NCI-H1105 (cell line): ENCODE measurements at regions not wholly inside any gene's neighbourhood (a gene's known extent, or its start where the extent isn't known, plus 50 kb on each side); places are given as distances from the start of the nearest gene placed in this dataset.
"Not testable (repeated sequence)": the region's sequence is repeated elsewhere in the genome, so short reads cannot be mapped to it uniquely, and the experiment has no call there.

Source experiments
- DNase-seq: peaks from one replicate; lab custom pipeline; 2025; lab: John Stamatoyannopoulos, UW

DNA sequence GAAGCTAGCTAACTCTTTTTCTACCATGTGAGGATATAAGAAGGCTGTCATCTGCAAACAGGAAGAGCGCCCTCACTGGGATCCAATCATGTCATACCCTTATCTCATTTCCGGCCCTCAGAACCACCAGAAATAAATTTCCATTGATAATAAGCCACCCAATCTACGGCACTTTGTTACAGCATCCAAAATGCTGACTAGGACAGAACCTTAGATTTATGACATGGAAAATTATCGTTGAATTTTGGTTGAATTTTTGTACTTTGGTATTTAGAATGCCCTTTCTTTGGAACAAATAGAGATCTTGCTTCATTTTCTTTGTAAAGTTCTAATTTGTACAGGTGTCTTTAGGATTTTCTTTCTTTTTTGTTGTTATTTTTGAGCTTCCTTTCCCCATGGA, 53.3 kb upstream of the CYLC2 start:
- DNase-seq: no peak

DNA sequence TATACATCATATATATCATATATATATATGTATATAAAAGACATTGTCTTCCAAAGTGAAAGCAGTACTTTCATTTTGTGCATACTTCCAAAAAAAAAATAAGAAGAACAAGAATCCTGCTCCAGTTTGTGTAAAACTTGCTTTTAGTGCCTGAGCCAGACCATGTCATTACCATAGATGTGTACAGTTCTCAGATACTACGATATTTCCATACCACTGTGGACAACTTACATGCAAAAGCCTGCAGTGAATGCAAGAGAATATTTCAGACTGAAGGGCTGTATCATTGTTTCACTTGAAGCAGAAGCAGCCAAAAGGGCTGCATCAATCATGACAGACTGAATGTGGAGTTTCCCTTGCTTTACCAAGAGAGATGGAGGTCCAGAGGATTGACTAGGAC, 72.6 kb upstream of the CYLC2 start:
- DNase-seq: no peak

DNA sequence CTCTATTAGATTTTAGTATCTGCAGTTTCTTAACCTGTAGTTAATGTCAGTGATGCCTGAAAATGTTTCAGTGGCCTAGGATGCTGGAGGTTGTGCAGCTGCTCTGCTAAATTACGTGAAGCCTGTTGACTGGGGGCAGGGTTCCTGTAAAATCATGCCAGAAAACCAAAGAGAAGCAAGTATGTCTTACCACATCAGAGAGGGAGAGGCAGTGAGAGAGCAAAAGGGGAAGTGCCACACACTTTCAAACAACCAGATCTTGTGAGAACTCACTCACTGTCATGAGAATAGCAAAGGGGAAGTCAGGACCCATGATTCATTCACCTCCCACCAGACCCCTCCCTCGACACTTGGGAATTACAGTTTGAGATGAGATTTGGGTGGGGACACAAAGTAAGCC, 83.9 kb upstream of the CYLC2 start:
- no peak for DNase-seq

DNA sequence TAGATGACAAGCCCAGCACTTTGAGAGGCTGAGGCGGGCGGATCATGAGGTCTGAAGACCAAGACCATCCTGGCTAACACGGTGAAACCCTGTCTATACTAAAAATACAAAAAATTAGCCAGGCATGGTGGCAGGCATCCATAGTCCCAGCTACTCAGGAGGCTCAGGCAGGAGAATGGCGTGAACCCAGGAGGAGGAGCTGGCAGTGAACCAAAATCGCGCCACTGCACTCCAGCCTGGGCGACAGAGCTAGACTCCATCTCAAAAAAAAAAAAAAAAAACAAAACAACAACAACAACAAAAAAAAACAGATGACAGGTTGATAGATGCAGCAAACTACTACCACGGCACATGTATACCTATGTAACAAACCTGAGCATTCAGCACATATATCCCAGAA, 89.3 kb upstream of the CYLC2 start:
- DNase-seq: not testable (repeated sequence)

DNA sequence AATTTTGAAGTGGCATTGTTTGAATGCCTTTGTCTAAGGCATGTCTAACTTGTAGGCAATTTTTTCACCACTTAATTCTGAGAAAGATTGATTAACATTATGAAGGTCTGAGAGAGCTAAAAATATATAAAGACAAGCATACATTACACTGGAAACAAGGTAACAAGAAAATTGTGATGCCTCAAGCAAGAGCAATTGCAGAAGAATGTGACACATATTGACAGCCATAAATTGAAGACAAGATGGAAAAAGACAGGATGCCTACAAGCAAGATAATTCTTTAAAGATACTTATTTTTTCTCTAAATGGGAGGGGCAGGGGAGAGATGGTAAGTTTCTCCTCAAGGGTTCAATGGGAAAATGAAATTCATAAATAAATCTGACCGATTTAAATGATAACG, 103.1 kb upstream of the CYLC2 start:
- no peak for DNase-seq

DNA sequence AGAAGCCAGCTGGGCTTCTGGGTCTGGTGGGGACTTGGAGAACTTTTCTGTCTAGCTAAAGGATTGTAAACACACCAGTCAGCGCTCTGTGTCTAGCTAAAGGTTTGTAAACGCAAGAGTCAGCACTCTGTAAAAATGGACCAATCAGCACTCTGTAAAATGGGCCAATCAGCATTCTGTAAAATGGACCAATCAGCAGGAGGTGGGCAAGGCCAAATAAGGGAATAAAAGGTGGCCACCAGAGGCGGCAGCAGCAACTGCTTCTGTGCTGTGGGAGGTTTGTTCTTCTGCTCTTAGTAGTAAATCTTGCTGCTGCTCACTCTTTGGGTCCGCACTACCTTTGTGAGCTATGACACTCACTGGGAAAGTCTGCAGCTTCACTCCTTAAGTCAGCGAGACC, 106.4 kb upstream of the CYLC2 start:
- DNase-seq: not testable (repeated sequence)

DNA sequence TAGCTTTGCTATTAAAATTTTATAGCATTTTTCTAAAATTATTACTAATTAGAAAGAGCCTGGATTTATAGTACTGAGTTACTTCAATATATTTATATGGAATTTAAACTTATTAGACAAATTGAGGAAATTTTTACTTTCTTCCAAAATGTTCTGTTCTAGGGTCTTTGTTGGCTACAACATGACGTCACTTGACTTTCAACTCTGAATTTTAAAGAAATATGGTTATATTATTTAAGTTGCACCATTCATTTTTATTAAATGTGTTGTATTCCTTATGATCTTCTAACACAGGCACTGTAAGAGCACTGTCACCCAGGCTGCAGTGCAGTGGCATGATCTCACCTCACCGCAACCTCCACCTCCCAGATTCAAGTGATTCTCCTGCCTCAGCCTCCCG, 119.4 kb upstream of the CYLC2 start:
- DNase-seq: no peak

DNA sequence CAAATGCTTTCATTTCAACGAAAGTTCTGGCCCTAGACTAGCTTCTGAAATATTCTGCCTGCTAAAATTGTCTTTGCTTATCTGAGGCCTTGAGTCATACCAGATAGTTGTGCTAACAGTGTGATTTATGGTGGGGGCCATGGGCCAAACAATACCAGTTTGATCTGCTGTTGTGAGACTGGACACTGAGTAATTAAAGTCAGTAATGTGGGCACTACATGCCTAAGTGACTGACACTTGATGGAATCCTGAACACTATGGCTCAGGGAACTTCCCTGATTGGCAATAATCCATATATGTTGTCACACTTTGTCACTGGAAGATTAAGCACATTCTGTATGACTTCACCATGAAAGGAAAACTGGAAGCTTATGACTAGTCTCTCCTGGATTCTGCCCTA, 127.6 kb upstream of the CYLC2 start:
- no peak for DNase-seq

DNA sequence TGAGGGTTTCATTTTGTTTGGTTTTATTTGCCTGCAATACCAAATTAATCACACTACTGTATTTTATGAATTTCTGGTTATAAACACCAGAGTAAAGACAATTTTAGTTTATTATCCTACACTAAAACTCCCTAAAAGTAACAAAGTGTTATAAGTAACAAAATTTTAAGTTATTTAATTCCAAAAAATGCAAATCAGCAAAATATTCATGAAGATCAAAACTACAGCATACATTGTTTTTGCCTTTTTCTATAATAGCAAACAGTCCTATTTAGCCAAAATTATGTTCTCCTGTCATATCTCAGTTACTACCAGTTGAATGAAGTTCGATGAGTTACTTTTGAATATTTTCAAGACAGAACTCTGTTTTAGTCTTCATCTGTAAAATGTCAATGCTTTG, 132.7 kb upstream of the CYLC2 start:
- DNase-seq: no peak

DNA sequence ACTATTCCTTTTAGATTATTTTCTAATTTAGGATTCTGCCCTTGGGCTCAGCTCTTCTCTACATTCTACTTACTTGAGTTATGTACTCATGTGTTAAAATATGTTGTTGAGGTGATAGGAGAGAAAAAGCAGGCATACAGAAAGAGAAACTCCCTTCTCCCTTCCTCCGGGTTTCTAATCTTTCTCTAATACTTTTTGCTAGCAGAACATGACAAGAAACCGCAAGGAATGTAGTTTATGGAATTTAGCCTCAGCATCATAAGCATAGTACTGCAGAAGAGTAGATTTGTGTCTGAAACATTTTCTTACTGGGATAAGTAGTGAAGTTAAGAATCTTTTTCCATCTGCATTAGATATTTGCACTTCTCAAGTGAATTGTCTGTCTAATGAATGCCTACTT, 139.5 kb upstream of the CYLC2 start:
- DNase-seq: no peak

DNA sequence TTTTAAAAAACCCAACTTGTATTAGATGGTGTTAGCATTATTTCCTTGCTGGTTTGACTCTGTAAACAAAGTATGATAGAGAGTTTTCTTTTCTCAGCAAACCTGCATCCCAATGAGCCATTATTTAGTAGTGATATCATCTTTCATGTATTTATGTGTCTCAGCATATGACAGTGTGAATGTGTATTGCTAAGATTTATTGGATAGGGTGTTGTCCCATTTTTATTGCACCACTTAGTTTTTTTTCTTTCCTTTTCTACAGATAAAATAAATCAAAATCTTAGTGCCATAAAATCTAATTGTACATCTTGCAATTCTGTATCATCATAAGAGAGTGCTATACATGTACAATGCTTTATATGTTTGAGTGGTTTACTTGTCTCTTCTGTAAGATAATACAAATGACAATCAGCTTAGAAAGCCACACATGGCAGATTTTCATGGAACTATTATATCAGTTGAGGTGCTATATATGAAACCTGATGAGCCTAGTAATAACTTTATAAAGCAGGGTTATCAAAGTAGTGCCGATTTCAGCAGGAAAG, 149.2 kb upstream of the CYLC2 start:
- DNase-seq: no peak

DNA sequence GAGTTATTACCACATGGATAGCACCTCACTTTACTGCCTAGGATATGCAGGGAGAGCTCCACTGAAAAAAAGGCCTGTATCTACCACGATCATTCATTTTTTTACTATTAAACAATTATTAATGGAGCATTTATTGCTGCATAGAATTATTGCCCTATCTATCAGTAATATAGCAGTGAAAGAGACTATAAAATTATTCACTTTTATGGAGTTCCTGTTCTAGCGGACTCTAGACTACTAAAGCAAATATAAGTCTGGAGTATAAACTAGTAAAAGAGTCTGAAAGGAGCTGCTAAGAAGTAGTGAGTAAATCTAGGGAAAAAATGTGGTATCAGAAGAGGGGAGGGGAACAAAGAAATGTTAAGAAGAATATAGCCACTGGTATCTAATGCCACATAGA, 150.4 kb upstream of the CYLC2 start:
- no peak for DNase-seq

DNA sequence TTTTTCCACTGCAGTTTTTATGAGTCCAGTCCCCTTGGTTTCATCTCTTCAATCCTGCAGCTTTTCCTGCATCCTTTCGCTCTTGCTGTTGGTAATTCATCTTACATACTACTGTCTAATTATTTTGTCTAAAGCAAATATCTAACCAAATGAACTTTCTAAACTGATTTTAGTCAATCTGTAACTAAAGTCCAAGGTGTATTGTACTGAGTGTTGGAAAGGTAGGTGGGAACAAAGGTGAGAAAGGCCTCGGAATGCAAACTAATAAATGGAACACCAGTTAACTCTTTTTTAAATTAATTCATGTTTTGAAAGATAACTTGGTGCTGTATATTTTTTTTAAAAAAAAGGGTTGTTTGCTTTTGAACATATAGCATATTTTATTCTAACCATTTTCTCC, 152.7 kb upstream of the CYLC2 start:
- no peak for DNase-seq

DNA sequence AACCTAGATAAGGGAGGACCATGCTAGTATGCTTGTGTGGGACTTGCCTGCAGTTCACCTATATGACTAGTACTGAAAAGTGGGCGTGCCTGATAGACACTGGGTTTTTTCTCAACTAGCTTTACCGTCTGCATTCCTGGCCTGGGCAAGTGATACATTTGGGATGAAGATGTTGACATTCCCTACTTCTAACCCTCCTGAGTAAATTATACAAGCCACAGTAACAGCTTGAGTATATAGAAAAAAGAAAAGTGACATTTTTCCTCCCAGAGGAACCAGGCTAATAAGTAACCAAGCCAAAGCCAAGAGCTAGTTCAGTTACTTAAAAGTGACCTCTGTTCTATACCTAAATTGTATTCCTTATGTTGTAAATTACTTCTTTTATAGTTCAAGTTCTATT, 153.8 kb upstream of the CYLC2 start:
- DNase-seq: no peak

DNA sequence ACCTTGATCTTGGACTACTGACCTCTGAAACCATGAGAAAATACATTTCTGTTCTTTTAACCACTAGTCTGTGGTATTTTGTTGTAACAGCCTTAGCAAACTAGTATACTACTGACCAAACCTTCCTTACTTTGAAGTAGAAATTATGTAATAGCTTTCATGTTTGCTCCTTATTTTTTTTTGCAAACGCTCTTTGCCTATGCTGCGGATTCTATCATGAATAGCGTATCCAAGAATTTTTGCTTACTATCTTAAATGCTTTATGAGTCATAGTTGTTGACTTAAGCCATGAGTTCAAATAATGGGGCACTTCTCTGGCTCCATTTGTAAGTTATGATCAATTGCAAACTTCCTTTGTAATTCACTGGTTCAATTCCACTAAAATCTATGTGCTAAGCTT, 154.8 kb upstream of the CYLC2 start:
- no peak for DNase-seq

DNA sequence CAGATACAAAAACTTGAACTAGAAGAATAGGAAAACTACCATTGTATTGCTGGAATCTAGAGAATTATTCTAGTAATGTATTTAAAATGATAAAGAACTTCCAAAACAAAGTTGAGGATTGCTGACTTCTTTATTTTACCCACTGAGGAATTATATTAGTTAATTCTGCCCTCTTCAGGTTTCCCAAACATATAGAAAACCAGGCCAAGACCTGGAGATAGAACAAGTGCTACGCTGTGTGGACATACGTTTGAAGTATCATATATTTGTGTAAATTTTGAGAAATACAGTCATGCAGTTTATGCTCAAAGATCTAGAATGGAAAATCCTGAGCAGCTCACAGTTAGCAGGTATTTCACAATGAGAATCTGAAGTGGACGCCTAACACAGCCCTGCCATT, 162.3 kb upstream of the CYLC2 start:
- DNase-seq: no peak

DNA sequence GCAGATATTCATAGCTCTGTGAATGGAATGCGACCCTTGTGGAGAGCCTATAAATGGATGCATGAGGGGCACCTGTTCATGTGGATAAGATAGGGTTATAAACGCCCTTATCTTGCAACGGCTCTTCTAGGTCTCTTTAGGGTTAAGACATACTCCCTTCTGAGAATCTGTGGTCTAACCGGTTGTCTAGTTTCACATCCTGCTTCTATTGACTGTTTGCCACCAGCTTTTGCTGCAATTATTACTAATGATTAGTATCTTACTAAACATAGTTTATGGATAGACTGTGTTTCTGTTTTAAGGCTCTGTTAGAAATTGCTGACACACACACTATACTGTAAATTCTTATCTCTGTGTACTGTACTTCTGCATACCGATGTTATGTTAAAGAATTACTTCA, 198.9 kb upstream of the CYLC2 start:
- DNase-seq: no peak

DNA sequence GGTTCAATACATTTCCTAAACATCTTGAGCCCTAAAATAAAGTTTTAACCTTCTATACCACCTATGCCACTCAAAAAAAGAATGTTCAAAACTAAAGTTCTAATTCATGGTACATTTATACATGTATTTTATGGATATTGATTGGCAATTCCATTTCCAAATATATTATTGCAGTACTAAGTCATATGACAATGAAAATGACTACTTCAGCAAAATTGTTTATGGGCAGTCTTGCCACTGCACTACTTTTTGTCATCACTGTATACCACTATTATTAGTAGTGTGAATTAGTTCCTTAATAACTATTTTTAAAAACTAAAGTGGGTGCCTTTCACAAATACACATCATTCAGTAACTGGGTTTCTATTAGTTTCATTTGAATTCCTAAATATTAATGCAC, 199.6 kb upstream of the CYLC2 start:
- no peak for DNase-seq

DNA sequence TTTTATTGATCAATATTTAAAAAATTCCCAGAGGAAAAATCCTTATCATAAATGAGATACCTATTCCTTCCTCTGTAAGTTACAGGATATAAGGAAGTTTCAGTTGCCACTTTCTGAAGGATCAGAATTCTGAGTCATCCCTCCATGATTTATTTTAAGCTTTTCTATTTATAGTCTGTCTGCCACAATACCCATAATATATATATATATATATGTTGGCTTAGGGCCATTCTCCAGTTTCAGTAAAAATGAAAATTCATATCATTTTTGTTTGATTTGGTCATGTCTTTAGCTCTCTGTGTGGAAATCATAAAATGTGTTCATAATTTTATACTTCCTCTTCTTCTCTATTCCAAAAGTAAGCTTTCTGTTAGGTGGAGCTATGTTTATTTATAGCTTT, 215.8 kb upstream of the CYLC2 start:
- DNase-seq: no peak

DNA sequence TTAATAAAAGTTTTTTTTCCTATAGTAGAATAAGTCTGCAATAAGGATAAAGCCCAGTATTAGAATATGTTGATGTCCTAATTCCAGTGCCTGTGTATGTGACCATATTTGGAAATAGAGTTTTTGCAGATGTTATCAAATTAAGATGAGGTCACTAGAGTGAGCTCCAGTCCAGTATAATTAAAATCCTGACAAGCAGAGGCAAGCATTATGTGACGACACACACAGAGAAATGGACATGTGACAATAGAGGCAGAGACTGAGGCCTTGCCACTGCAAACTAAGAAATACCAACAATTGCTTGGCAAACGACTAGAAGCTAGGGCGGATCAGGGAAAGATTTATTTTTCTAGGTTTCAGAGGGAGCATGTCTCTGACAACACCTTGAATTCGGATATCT, 216.4 kb upstream of the CYLC2 start:
- no peak for DNase-seq

DNA sequence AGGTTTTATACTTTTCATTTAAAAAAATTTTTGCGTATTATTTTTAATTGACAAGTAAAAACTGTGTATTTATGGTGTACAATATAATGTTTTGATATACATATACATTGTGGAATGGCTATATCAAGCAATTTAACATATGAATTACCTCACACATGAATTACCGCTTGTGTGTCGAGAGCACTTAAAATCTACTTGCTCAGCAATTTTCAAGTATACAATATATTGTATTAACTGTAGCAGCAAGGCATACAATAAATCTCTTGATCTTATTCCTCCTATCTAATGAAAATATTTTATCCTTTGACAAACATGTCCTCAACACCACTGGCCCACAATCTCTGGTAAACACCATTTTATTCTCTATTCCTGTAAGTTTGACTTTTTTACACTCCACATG, 224.4 kb upstream of the CYLC2 start:
- DNase-seq: no peak

DNA sequence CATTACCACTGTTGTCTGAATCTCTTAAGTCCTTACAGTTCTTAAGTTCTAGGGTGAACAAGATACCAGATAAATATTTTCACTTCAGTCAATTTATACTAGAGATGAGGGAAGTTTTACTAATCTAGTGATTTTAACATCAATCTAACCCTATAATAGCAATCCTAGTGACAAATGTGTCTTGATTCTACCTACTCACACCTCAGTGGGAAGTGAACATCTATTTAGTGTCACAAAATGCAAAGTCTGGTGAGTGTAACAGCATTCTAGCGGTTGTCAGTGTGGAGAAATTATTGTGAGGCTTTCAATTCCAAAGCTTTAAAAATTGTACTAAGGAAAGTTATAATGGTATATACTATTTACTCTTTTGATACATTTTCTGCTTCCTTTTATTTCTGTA, 225.8 kb upstream of the CYLC2 start:
- no peak for DNase-seq

DNA sequence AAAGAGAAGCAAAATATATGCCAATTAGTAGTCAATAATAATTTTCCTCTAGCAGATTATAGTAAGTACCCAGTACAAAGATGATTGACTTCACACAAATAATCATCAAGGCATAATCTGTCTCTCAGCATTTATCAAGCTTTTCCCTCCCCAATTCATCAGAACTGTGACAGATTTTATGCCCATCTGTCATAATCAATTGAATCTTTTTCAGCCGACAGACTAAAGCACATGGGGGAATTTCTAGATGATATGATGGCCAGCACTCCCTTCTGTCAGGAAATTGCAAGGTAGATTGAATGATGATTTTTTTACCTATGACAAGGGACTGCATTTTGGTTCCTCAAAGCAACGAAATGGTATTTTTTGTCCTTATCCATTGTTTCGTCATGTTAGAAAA, 227.1 kb upstream of the CYLC2 start:
- DNase-seq: no peak

DNA sequence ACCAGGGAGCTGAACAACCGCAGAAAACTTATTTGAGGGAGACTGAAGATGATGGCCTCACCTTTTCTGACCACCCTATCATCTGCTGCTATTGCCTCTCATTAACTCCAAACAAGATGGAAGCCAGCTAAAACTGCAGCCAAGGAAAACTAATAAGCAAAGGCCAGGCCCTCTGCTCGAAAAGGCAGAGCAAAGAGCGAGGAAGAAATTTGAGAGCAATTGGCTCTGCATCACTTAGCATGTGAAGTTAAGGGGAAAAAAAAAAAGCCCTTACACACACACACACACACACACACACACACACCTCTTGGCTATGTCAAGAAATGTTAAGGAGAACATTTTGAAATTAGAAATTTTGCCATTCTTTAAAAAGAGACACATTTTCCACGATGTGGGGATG, 228.1 kb upstream of the CYLC2 start:
- no peak for DNase-seq

DNA sequence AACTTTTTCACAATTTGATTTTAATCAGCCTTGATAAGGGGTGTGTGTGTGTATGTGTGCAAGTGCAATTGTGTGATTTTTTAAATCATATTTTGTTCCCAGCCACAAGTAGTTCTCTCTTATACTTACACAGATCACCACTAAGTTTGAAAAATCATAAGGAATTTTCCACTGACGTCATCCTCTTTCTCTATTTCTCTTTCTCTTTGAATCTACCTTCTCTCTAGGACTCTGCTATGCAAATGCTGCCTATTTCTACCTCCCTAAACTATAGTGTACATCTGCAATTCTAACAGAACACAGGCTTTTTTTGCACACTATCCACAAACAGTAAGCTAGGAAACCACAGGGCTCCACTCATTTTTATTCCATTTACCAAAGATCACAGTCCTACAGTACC, 254.6 kb upstream of the CYLC2 start:
- DNase-seq: no peak
